H1 (cell line): ENCODE measurements at regions not wholly inside any gene's neighbourhood (a gene's known extent, or its start where the extent isn't known, plus 50 kb on each side); places are given as distances from the start of the nearest gene placed in this dataset.
"Not testable (repeated sequence)": the region's sequence is repeated elsewhere in the genome, so short reads cannot be mapped to it uniquely, and the experiment has no call there.

Source experiments
- CTCF ChIA-PET: fragments of 300-600 bp; sonication (Branson Sonifier 250); formaldehyde crosslinking; loops from one replicate; lab custom pipeline; 2021; ENCODE audit not compliant: partially characterized antibody; lab: Charles Lee
- POLR2A ChIA-PET: fragments of 300-600 bp; sonication (Branson Sonifier 250); formaldehyde crosslinking; loops from one replicate; lab custom pipeline; 2021; ENCODE audit warnings: inconsistent platforms; ENCODE audit not compliant: partially characterized antibody; lab: Charles Lee
- DNase-seq, 2 experiments: peaks; one replicate each; pipeline versions ENCODE4 v3.0.0 to v3.0.0-alpha.2; 2010 to 2022; ENCODE audit warnings: low spot score in 2 of 2, low read depth in 1 of 2, mixed read lengths in 1 of 2
- FAIRE-seq: peaks from 2 replicates; lab custom pipeline; 2011; peaks lifted over from hg19 to GRCh38; lab: Jason Lieb, UNC
- H2AFZ ChIP-seq: 2 replicates; pipeline ENCODE4 v1.8.1; 2012; ENCODE audit warnings: low read length, inconsistent platforms
- H2AK5ac ChIP-seq: 2 replicates; pipeline ENCODE4 v1.6.1; 2013; ENCODE audit warnings: low read depth, low read length
- H2BK120ac ChIP-seq: replicated peaks from 2 replicates; pipeline ENCODE3; 2013; ENCODE audit warnings: low read depth, low read length, inconsistent platforms
- H2BK12ac ChIP-seq: 2 replicates; pipeline ENCODE4 v1.6.1; 2013; ENCODE audit warnings: low read depth, low read length
- H2BK15ac ChIP-seq: 2 replicates; pipeline ENCODE4 v1.6.1; 2013; ENCODE audit warnings: low read length
- H2BK20ac ChIP-seq: 2 replicates; pipeline ENCODE4 v1.6.1; 2013; ENCODE audit warnings: low read length
- H2BK5ac ChIP-seq: 2 replicates; pipeline ENCODE4 v1.6.1; 2013; ENCODE audit warnings: low read depth, low read length
- H3K14ac ChIP-seq: 2 replicates; pipeline ENCODE4 v1.6.1; 2013; ENCODE audit warnings: inconsistent platforms; ENCODE audit not compliant: insufficient read length
- H3K18ac ChIP-seq: 2 replicates; pipeline ENCODE4 v1.6.1; 2013; ENCODE audit warnings: low read length; ENCODE audit errors: extremely low read depth
- H3K23ac ChIP-seq: 2 replicates; pipeline ENCODE4 v1.6.1; 2013; ENCODE audit warnings: inconsistent platforms; ENCODE audit not compliant: insufficient read length
- H3K23me2 ChIP-seq: 2 replicates; pipeline ENCODE4 v1.6.1; 2013; ENCODE audit warnings: low read depth, low read length
- H3K27ac ChIP-seq: 2 replicates; pipeline ENCODE4 v1.6.1; 2011; ENCODE audit warnings: low read depth, low read length, inconsistent platforms
- H3K27me3 ChIP-seq, 4 experiments: replicated peaks in 1 of 4; 1 replicate in 1 of 4; 2 replicates in 3 of 4; pipeline versions ENCODE4 v1.6.1 to v1.8.1; 2011 to 2013; ENCODE audit warnings: low read length in 3 of 4, mild to moderate bottlenecking in 3 of 4, inconsistent platforms in 2 of 4, mixed read lengths in 2 of 4, moderate library complexity in 1 of 4; ENCODE audit not compliant: control insufficient read depth in 3 of 4, insufficient read depth in 3 of 4; ENCODE audit errors: extremely low read depth in 1 of 4
- H3K36me3 ChIP-seq, 4 experiments: 2 replicates each; pipeline versions ENCODE4 v1.6.1 to v1.8.1; 2011 to 2013; ENCODE audit warnings: mild to moderate bottlenecking in 4 of 4, low read length in 3 of 4, moderate library complexity in 2 of 4, control low read depth in 1 of 4, inconsistent platforms in 1 of 4; ENCODE audit not compliant: insufficient read depth in 4 of 4, control insufficient read depth in 2 of 4
- H3K4ac ChIP-seq: replicated peaks from 2 replicates; pipeline ENCODE3; 2013; ENCODE audit warnings: low read length, low read depth, mixed read lengths, inconsistent platforms; ENCODE audit not compliant: insufficient read length
- H3K4me1 ChIP-seq, 4 experiments: replicated peaks in 1 of 4; 1 replicate in 1 of 4; 2 replicates in 3 of 4; pipeline versions ENCODE4 v1.6.1 to v1.8.1; 2011 to 2013; ENCODE audit warnings: low read length in 3 of 4, inconsistent platforms in 2 of 4, mixed read lengths in 1 of 4; ENCODE audit not compliant: insufficient read depth in 4 of 4, control insufficient read depth in 3 of 4
- H3K4me2 ChIP-seq, 2 experiments: 2 replicates each; pipeline versions ENCODE4 v1.6.1 to v1.8.1; 2011 to 2013; ENCODE audit warnings: low read depth in 2 of 2, low read length in 2 of 2, control low read depth in 1 of 2, inconsistent platforms in 1 of 2, mild to moderate bottlenecking in 1 of 2; ENCODE audit not compliant: insufficient read depth in 1 of 2
- H3K4me3 ChIP-seq, 4 experiments: fragments of 200-600, 300-600 bp in 1 of 4; sonication (generic), shearing (Covaris generic), sonication (Bioruptor Twin) in 1 of 4; 2 replicates each; pipeline versions ENCODE4 v1.5.1 to v1.8.1; 2011 to 2016; ENCODE audit warnings: low read length in 4 of 4, low read depth in 3 of 4, control low read depth in 2 of 4, inconsistent platforms in 2 of 4, mild to moderate bottlenecking in 2 of 4, mixed read lengths in 1 of 4, moderate library complexity in 1 of 4; ENCODE audit not compliant: insufficient read depth in 2 of 4; ENCODE audit errors: extremely low read depth in 1 of 4
- H3K56ac ChIP-seq: replicated peaks from 2 replicates; pipeline ENCODE3; 2013; ENCODE audit warnings: low read depth, mild to moderate bottlenecking, mixed read lengths, low read length, inconsistent platforms; ENCODE audit not compliant: insufficient read length
- H3K79me1 ChIP-seq: 2 replicates; pipeline ENCODE4 v1.6.1; 2013; ENCODE audit warnings: low read depth, low read length, control low read depth
- H3K79me2 ChIP-seq, 2 experiments: 2 replicates each; pipeline versions ENCODE4 v1.6.1 to v1.8.1; 2012 to 2013; ENCODE audit warnings: low read length in 2 of 2, mild to moderate bottlenecking in 2 of 2, inconsistent platforms in 1 of 2; ENCODE audit not compliant: insufficient read depth in 2 of 2, control insufficient read depth in 1 of 2
- H3K9ac ChIP-seq, 4 experiments: replicated peaks in 1 of 4; 1 replicate in 1 of 4; 2 replicates in 3 of 4; pipeline versions ENCODE4 v1.6.1 to v1.8.1; 2011 to 2013; ENCODE audit warnings: low read depth in 3 of 4, low read length in 3 of 4, control low read depth in 2 of 4, mild to moderate bottlenecking in 2 of 4, moderate library complexity in 2 of 4, inconsistent platforms in 1 of 4; ENCODE audit errors: extremely low read depth in 1 of 4
- H3K9me3 ChIP-seq, 2 experiments: 2 replicates each; pipeline versions ENCODE4 v1.6.1 to v1.8.1; 2012 to 2013; ENCODE audit warnings: mild to moderate bottlenecking in 2 of 2, moderate library complexity in 2 of 2, control low read depth in 1 of 2, inconsistent platforms in 1 of 2, low read depth in 1 of 2, low read length in 1 of 2, mixed read lengths in 1 of 2; ENCODE audit not compliant: insufficient read depth in 2 of 2
- H4K20me1 ChIP-seq, 2 experiments: replicated peaks in 1 of 2; 2 replicates each; pipeline versions ENCODE3 to v1.8.1; 2011 to 2013; ENCODE audit warnings: inconsistent platforms in 2 of 2, low read length in 2 of 2, mild to moderate bottlenecking in 1 of 2; ENCODE audit not compliant: insufficient read depth in 2 of 2, control insufficient read depth in 1 of 2
- H4K5ac ChIP-seq: 2 replicates; pipeline ENCODE4 v1.6.1; 2013; ENCODE audit warnings: low read length, low read depth, mixed read lengths, inconsistent platforms; ENCODE audit not compliant: insufficient read length
- H4K8ac ChIP-seq: 2 replicates; pipeline ENCODE4 v1.8.0; 2013; ENCODE audit warnings: mild to moderate bottlenecking, moderate library complexity, low read length, inconsistent platforms; ENCODE audit not compliant: insufficient read depth; ENCODE audit errors: extremely low read depth
- H4K91ac ChIP-seq: replicated peaks from 2 replicates; pipeline ENCODE3; 2013; ENCODE audit warnings: low read length, mixed read lengths, inconsistent platforms; ENCODE audit not compliant: insufficient read length
- WGBS, 2 experiments: shearing (Covaris generic) in 1 of 2; methylation state at CpG; one replicate each; pipeline versions ENCODE4 v1.1.6 to v1.1.7; 2013 to 2015; ENCODE audit warnings: low lambda C conversion rate in 2 of 2, mixed read lengths in 2 of 2, inconsistent platforms in 1 of 2, low coverage in 1 of 2, missing lambda C conversion rate in 1 of 2; ENCODE audit not compliant: insufficient replicate concordance in 2 of 2, insufficient coverage in 1 of 2, insufficient read length in 1 of 2; ENCODE audit errors: extremely low coverage in 1 of 2, missing lambda C conversion rate in 1 of 2; 5-methylcytosine and 5-hydroxymethylcytosine counted together

- H4K8ac ChIP-seq, H3K27me3 ChIP-seq, FAIRE-seq, H2AFZ ChIP-seq, H3K4me1 ChIP-seq, H4K5ac ChIP-seq, H2BK15ac ChIP-seq, H2AK5ac ChIP-seq, H3K56ac ChIP-seq, H3K9me3 ChIP-seq, H4K20me1 ChIP-seq, H2BK120ac ChIP-seq, H2BK5ac ChIP-seq, H3K23me2 ChIP-seq, H2BK20ac ChIP-seq, CTCF ChIA-PET, H3K18ac ChIP-seq, POLR2A ChIA-PET, H3K27ac ChIP-seq, H4K91ac ChIP-seq, H3K14ac ChIP-seq, H2BK12ac ChIP-seq, H3K9ac ChIP-seq, H3K79me2 ChIP-seq, H3K79me1 ChIP-seq, H3K23ac ChIP-seq, H3K4me2 ChIP-seq, H3K4me3 ChIP-seq, H3K4ac ChIP-seq, DNase-seq, H3K36me3 ChIP-seq: not testable (repeated sequence)
- 92% methylated on average over 7 of the region's 7 CpGs; no CpG with 5 or more reads in 1 of the 2 experiments for WGBS, 2 experiments
Observed at GRCh38 chr1:146673729-146674299, 264.3 kb upstream of the NBPF12 start.

DNA sequence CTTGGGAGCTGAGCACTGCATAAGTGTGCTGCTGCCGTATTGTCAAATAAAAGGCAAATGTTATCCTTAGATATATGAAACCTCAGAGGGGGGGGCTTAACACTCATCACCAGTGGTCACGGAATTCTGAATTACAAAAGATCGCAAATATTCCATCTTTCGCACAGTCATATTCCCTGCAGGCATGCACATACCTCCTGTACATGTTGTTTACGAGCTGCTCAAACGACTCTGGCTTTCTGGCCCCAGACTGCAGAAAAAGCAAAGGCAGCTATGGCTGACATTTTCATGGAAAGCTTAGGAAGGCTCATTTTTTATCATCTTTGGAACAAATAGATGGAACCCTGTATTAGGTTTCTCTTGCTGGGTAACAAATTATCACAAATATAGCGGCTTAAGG is 265.5 kb upstream of the NBPF12 start:
- H3K4ac ChIP-seq, H3K4me1 ChIP-seq, H3K4me3 ChIP-seq, DNase-seq, H4K91ac ChIP-seq, H3K27me3 ChIP-seq, H3K27ac ChIP-seq, H3K23me2 ChIP-seq, H3K23ac ChIP-seq, H3K56ac ChIP-seq, H3K79me1 ChIP-seq, H2BK15ac ChIP-seq, H4K8ac ChIP-seq, H2AK5ac ChIP-seq, H3K79me2 ChIP-seq, POLR2A ChIA-PET, H3K9me3 ChIP-seq, H3K9ac ChIP-seq, H3K36me3 ChIP-seq, H2BK12ac ChIP-seq, FAIRE-seq, H3K18ac ChIP-seq, H2AFZ ChIP-seq, H2BK5ac ChIP-seq, CTCF ChIA-PET, H3K14ac ChIP-seq, H2BK120ac ChIP-seq, H4K5ac ChIP-seq, H4K20me1 ChIP-seq, H2BK20ac ChIP-seq, H3K4me2 ChIP-seq: not testable (repeated sequence)
- WGBS, 2 experiments, result 75% methylated on average over 5 of the region's 7 CpGs; no CpG with 5 or more reads in 1 of the 2 experiments
